ENCODE measurements at regions not wholly inside any gene's neighbourhood (a gene's known extent, or its start where the extent isn't known, plus 50 kb on each side); places are given as distances from the start of the nearest gene placed in this dataset.

DNA sequence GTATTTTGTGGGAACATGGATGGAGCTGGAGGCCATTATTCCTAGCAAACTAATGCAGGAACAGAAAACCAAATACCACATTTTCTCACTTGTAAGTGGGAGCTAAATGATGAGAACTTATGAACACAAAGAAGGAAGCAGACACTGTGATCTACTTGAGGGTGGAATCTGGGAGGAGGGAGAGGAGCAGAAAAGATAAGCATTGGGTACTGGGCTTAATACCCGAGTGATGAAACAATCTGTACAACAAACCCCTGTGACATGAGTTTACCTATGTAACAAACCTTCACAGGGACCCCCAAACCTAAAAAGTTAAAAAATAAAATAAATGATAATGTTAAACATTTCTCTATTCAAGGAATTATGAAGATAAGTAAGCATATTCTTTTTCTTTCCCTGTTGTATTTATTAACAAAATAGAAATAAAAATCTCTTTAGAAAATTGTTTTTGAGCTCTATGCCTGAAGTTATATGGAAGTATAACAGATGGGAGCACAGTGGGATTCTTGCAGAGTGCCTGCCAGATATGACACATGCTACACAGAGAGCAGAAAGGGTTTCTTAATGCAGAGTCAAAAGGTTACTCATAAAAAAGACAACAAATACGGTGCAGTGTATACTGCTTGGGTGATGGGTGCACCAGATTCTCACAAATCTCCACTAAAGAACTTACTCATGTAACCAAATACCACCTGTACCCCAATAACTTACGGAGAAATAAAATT lies 52.0 kb upstream of the SYNE2 start:
- Histone ChIP-seq H3K27ac (ENCODE audit: insufficient read depth, low read length) (no peak overlapping the region), H3K36me3 (ENCODE audit: control insufficient read depth, insufficient read depth, low read length) (no peaks in the 10 kb centered on the region), H3K9ac (ENCODE audit: insufficient read depth, low read length) (no peak overlapping the region), H3K4me1 (ENCODE audit: control insufficient read depth, extremely low read depth, insufficient read depth, low read length) (no peaks in the 10 kb centered on the region), H3K4me2 (ENCODE audit: extremely low read depth, insufficient read depth, low read length) (no peak overlapping the region), H3K27me3 (ENCODE audit: control insufficient read depth, insufficient read depth, low read length) (no peaks in the 10 kb centered on the region), H3K79me2 (ENCODE audit: control insufficient read depth, insufficient read depth, low read length) (no peaks in the 10 kb centered on the region), H2AFZ (ENCODE audit: low read length) (no peak overlapping the region), H3K4me3 (replicated peaks in 1 of 4; ENCODE audit: control extremely low read depth in 1 of 4, insufficient read depth in 1 of 4, low read depth in 3 of 4, low read length in 4 of 4) (no peak overlapping the region), H4K20me1 (ENCODE audit: control insufficient read depth, extremely low read depth, insufficient read depth, low read length) (no peaks in the 10 kb centered on the region), H3K9me3 (ENCODE audit: control insufficient read depth, insufficient read depth, low read depth, low read length) (no peaks in the 10 kb centered on the region)
- TF ChIP-seq, protein P1, sequence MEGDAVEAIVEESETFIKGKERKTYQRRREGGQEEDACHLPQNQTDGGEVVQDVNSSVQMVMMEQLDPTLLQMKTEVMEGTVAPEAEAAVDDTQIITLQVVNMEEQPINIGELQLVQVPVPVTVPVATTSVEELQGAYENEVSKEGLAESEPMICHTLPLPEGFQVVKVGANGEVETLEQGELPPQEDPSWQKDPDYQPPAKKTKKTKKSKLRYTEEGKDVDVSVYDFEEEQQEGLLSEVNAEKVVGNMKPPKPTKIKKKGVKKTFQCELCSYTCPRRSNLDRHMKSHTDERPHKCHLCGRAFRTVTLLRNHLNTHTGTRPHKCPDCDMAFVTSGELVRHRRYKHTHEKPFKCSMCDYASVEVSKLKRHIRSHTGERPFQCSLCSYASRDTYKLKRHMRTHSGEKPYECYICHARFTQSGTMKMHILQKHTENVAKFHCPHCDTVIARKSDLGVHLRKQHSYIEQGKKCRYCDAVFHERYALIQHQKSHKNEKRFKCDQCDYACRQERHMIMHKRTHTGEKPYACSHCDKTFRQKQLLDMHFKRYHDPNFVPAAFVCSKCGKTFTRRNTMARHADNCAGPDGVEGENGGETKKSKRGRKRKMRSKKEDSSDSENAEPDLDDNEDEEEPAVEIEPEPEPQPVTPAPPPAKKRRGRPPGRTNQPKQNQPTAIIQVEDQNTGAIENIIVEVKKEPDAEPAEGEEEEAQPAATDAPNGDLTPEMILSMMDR (conservative IDR thresholded peaks at IDR 0.05 in 1 of 2, IDR thresholded peaks at IDR 0.05 in 1 of 2; ENCODE audit: low read depth in 1 of 2, low read length in 2 of 2), result no peak
- TF ChIP-seq EZH2 (IDR thresholded peaks at IDR 0.05; ENCODE audit: low read length, missing control alignments), result no peak
- DNase-seq (ENCODE audit: low read depth in 2 of 2), result peak in 1 of 2 donors; percentile 17
